A549 (cell line): ENCODE measurements at regions not wholly inside any gene's neighbourhood (a gene's known extent, or its start where the extent isn't known, plus 50 kb on each side); places are given as distances from the start of the nearest gene placed in this dataset.

Source experiments
- CBX8 ChIP-seq: fragments of 200-600 bp; sonication (generic); IDR thresholded peaks from 2 replicates; pipeline ENCODE4 v1.6.1; 2016
- PHF8 ChIP-seq: fragments of 200-600 bp; sonication (generic); IDR thresholded peaks from 2 replicates; pipeline ENCODE4 v1.6.1; 2016; ENCODE audit warnings: low read depth, mild to moderate bottlenecking, antibody characterized with exemption, moderate library complexity, borderline replicate concordance
- RAD21 ChIP-seq, 2 experiments: fragments of >200 bp in 1 of 2; sonication (Bioruptor Twin) in 1 of 2; formaldehyde crosslinking in 1 of 2; IDR thresholded peaks in 1 of 2; conservative IDR thresholded peaks in 1 of 2; 2 replicates in 1 of 2; 3 replicates in 1 of 2; pipeline ENCODE4 v1.6.1; 2012 to 2018; ENCODE audit warnings: inconsistent platforms in 1 of 2
- TF ChIP-seq, protein P1 (sequence below): fragments of >200 bp; sonication (Bioruptor Twin); formaldehyde crosslinking; IDR thresholded peaks from 3 replicates; pipeline ENCODE4 v1.5.1; 2016
- TF ChIP-seq, protein P2 (sequence below): fragments of >200 bp; sonication (Bioruptor Twin); formaldehyde crosslinking; IDR thresholded peaks from 3 replicates; pipeline ENCODE4 v1.6.1; 2016
- TF ChIP-seq, protein P3 (sequence below): fragments of 200-600 bp; sonication (generic); IDR thresholded peaks from 2 replicates; pipeline ENCODE4 v1.6.1; 2016; ENCODE audit warnings: antibody characterized with exemption, mild to moderate bottlenecking, moderate library complexity
- TF ChIP-seq, protein P4 (sequence below): IDR thresholded peaks from 2 replicates; pipeline ENCODE4 v1.6.1; 2012

DNA sequence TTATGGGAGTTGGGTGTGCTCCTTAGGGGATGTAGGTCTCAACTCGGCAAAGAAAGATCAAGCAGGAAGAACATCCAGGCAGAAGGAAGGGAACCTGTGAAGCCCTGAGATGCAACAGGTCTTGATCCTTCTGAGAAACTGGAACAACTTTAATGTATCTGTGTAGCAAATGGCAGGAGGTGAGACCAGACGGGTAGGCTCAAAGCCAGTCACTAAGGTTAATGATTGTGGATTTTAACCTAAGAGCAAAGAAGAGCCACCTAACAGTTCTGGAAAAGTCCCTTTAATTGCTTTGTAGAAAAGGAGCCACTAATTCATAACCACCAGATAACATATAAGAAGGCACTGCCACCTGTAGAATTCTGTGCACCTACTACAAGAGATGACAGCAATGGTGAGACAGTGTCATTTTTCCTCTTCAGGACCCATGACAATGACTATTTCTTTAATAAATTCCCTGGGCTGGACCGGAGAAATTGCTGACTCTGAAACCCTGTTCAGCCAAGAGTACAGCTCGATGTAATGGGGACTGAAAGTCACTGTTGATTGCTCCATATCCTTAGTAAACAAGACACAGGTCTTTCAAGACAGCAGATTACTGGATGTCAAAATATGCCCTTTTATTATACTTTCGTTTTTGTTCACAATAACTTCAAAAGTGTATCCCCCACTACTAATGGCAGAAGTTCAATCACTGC is 326.2 kb downstream of the CBLN4 start:
- TF ChIP-seq, protein P1, sequence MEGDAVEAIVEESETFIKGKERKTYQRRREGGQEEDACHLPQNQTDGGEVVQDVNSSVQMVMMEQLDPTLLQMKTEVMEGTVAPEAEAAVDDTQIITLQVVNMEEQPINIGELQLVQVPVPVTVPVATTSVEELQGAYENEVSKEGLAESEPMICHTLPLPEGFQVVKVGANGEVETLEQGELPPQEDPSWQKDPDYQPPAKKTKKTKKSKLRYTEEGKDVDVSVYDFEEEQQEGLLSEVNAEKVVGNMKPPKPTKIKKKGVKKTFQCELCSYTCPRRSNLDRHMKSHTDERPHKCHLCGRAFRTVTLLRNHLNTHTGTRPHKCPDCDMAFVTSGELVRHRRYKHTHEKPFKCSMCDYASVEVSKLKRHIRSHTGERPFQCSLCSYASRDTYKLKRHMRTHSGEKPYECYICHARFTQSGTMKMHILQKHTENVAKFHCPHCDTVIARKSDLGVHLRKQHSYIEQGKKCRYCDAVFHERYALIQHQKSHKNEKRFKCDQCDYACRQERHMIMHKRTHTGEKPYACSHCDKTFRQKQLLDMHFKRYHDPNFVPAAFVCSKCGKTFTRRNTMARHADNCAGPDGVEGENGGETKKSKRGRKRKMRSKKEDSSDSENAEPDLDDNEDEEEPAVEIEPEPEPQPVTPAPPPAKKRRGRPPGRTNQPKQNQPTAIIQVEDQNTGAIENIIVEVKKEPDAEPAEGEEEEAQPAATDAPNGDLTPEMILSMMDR = no peak
- TF ChIP-seq RAD21 (conservative IDR thresholded peaks at IDR 0.05 in 1 of 2, IDR thresholded peaks at IDR 0.05 in 1 of 2) = no peak
- TF ChIP-seq CBX8 = no peak
- TF ChIP-seq, protein P2, sequence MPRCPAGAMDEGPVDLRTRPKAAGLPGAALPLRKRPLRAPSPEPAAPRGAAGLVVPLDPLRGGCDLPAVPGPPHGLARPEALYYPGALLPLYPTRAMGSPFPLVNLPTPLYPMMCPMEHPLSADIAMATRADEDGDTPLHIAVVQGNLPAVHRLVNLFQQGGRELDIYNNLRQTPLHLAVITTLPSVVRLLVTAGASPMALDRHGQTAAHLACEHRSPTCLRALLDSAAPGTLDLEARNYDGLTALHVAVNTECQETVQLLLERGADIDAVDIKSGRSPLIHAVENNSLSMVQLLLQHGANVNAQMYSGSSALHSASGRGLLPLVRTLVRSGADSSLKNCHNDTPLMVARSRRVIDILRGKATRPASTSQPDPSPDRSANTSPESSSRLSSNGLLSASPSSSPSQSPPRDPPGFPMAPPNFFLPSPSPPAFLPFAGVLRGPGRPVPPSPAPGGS = no peak
- TF ChIP-seq, protein P3, sequence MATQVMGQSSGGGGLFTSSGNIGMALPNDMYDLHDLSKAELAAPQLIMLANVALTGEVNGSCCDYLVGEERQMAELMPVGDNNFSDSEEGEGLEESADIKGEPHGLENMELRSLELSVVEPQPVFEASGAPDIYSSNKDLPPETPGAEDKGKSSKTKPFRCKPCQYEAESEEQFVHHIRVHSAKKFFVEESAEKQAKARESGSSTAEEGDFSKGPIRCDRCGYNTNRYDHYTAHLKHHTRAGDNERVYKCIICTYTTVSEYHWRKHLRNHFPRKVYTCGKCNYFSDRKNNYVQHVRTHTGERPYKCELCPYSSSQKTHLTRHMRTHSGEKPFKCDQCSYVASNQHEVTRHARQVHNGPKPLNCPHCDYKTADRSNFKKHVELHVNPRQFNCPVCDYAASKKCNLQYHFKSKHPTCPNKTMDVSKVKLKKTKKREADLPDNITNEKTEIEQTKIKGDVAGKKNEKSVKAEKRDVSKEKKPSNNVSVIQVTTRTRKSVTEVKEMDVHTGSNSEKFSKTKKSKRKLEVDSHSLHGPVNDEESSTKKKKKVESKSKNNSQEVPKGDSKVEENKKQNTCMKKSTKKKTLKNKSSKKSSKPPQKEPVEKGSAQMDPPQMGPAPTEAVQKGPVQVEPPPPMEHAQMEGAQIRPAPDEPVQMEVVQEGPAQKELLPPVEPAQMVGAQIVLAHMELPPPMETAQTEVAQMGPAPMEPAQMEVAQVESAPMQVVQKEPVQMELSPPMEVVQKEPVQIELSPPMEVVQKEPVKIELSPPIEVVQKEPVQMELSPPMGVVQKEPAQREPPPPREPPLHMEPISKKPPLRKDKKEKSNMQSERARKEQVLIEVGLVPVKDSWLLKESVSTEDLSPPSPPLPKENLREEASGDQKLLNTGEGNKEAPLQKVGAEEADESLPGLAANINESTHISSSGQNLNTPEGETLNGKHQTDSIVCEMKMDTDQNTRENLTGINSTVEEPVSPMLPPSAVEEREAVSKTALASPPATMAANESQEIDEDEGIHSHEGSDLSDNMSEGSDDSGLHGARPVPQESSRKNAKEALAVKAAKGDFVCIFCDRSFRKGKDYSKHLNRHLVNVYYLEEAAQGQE = no peak
- TF ChIP-seq PHF8 = no peak
- TF ChIP-seq, protein P4, sequence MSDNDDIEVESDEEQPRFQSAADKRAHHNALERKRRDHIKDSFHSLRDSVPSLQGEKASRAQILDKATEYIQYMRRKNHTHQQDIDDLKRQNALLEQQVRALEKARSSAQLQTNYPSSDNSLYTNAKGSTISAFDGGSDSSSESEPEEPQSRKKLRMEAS = no peak
